Trophoblast cell (in vitro differentiated cells and primary cell): ENCODE measurements at regions not wholly inside any gene's neighbourhood (a gene's known extent, or its start where the extent isn't known, plus 50 kb on each side); places are given as distances from the start of the nearest gene placed in this dataset.

Experiments used
- DNase-seq, 2 donors: peaks; one replicate each; pipeline ENCODE4 v3.0.0-alpha.2; 2016
- H2AFZ ChIP-seq: 2 replicates; pipeline ENCODE4 v1.6.1; 2013; ENCODE audit warnings: low read length, moderate library complexity, mild to moderate bottlenecking; ENCODE audit not compliant: insufficient read depth, poor library complexity
- H2AK5ac ChIP-seq: 2 replicates; pipeline ENCODE4 v1.6.1; 2013; ENCODE audit warnings: mild to moderate bottlenecking, low read length
- H2BK120ac ChIP-seq: 2 replicates; pipeline ENCODE4 v1.6.1; 2013; ENCODE audit warnings: low read length, mild to moderate bottlenecking, moderate library complexity; ENCODE audit not compliant: insufficient read depth, poor library complexity
- H2BK12ac ChIP-seq: 2 replicates; pipeline ENCODE4 v1.6.1; 2013; ENCODE audit warnings: mild to moderate bottlenecking, low read length, moderate library complexity
- H2BK5ac ChIP-seq: 2 replicates; pipeline ENCODE4 v1.6.1; 2013; ENCODE audit warnings: low read length, low read depth, moderate library complexity, mild to moderate bottlenecking; ENCODE audit not compliant: poor library complexity
- H3K14ac ChIP-seq: 2 replicates; pipeline ENCODE4 v1.6.1; 2013; ENCODE audit warnings: mild to moderate bottlenecking, low read length
- H3K18ac ChIP-seq: 2 replicates; pipeline ENCODE4 v1.6.1; 2013; ENCODE audit warnings: mild to moderate bottlenecking, low read length
- H3K23ac ChIP-seq: 2 replicates; pipeline ENCODE4 v1.6.1; 2013; ENCODE audit warnings: low read length
- H3K27ac ChIP-seq: 2 replicates; pipeline ENCODE4 v1.5.1; 2013; ENCODE audit warnings: low read depth, mild to moderate bottlenecking, inconsistent platforms, low read length, moderate library complexity
- H3K27me3 ChIP-seq: 2 replicates; pipeline ENCODE4 v1.6.1; 2013; ENCODE audit warnings: inconsistent platforms, mild to moderate bottlenecking, low read length, moderate library complexity; ENCODE audit not compliant: insufficient read depth
- H3K36me3 ChIP-seq, 2 experiments: 1 replicate in 1 of 2; 2 replicates in 1 of 2; pipeline ENCODE4 v1.6.1; 2013; ENCODE audit warnings: low read length in 2 of 2, mild to moderate bottlenecking in 2 of 2, moderate library complexity in 1 of 2; ENCODE audit not compliant: insufficient read depth in 2 of 2, control insufficient read depth in 1 of 2
- H3K4ac ChIP-seq: 2 replicates; pipeline ENCODE4 v1.6.1; 2013; ENCODE audit warnings: low read depth, mild to moderate bottlenecking, low read length, moderate library complexity
- H3K4me1 ChIP-seq, 2 experiments: 1 replicate in 1 of 2; 2 replicates in 1 of 2; pipeline ENCODE4 v1.6.1; 2013; ENCODE audit warnings: low read length in 2 of 2, mild to moderate bottlenecking in 2 of 2, moderate library complexity in 1 of 2; ENCODE audit not compliant: insufficient read depth in 2 of 2, control insufficient read depth in 1 of 2
- H3K4me2 ChIP-seq: 2 replicates; pipeline ENCODE4 v1.6.1; 2013; ENCODE audit warnings: inconsistent platforms, mild to moderate bottlenecking, low read length, moderate library complexity
- H3K4me3 ChIP-seq: 2 replicates; pipeline ENCODE4 v1.5.1; 2013; ENCODE audit warnings: mild to moderate bottlenecking, low read depth, low read length, inconsistent platforms
- H3K79me1 ChIP-seq: one replicate; pipeline ENCODE4 v1.6.1; 2013; ENCODE audit warnings: low read length
- H3K79me2 ChIP-seq: 2 replicates; pipeline ENCODE4 v1.6.1; 2013; ENCODE audit warnings: low read length, mild to moderate bottlenecking; ENCODE audit not compliant: control insufficient read depth, insufficient read depth, poor library complexity
- H3K9ac ChIP-seq: 2 replicates; pipeline ENCODE4 v1.6.1; 2013; ENCODE audit warnings: mild to moderate bottlenecking, low read length
- H3K9me3 ChIP-seq: 2 replicates; pipeline ENCODE4 v1.6.1; 2013; ENCODE audit warnings: low read depth, mild to moderate bottlenecking, control low read depth, inconsistent platforms, low read length; ENCODE audit not compliant: insufficient read depth
- H4K12ac ChIP-seq: 2 replicates; pipeline ENCODE4 v1.6.1; 2013; ENCODE audit warnings: low read depth, mild to moderate bottlenecking, low read length, moderate library complexity
- H4K8ac ChIP-seq: 2 replicates; pipeline ENCODE4 v1.6.1; 2013; ENCODE audit warnings: low read depth, mild to moderate bottlenecking, low read length, moderate library complexity
- H4K91ac ChIP-seq: one replicate; pipeline ENCODE4 v1.6.1; 2013; ENCODE audit warnings: low read depth, mild to moderate bottlenecking, low read length, moderate library complexity
- WGBS: extraction: QIAGEN DNeasy Blood & Tissue Kit; methylation state at CpG from one replicate; pipeline ENCODE4 v1.1.7; 2013; ENCODE audit warnings: missing lambda C conversion rate; ENCODE audit not compliant: insufficient read length, insufficient coverage; ENCODE audit errors: extremely low coverage; 5-methylcytosine and 5-hydroxymethylcytosine counted together

- Histone ChIP-seq H2BK12ac (no peak overlapping the region), H3K4me2 (no peak overlapping the region), H3K79me1 (no peaks in the 10 kb centered on the region), H3K4ac (no peak overlapping the region), H4K12ac (no peak overlapping the region), H3K36me3 (no peaks in the 10 kb centered on the region), H3K9ac (no peak overlapping the region), H3K4me1 (no peaks in the 10 kb centered on the region), H4K8ac (no peak overlapping the region), H3K14ac (no peak overlapping the region), H3K79me2 (no peaks in the 10 kb centered on the region), H3K4me3 (no peak overlapping the region), H2BK5ac (no peak overlapping the region), H3K27me3 (no peaks in the 10 kb centered on the region), H3K18ac (no peak overlapping the region), H2AFZ (no peak overlapping the region), H3K27ac (no peak overlapping the region), H2BK120ac (no peak overlapping the region), H4K91ac (no peak overlapping the region), H3K23ac (no peak overlapping the region), H2AK5ac (no peak overlapping the region), H3K9me3 (no peaks in the 10 kb centered on the region)
- WGBS, result no CpG with 5 or more reads among the region's 1 CpG
- DNase-seq, result no peak
Measured at GRCh38 chr13:44086389-44086788, 206.7 kb downstream of the LACC1 start.

- Histone ChIP-seq H3K27ac (no peak overlapping the region), H2BK5ac (no peak overlapping the region), H3K4ac (no peak overlapping the region), H3K9ac (no peak overlapping the region), H3K4me3 (no peak overlapping the region), H3K4me1 (no peaks in the 10 kb centered on the region), H2BK12ac (no peak overlapping the region), H4K91ac (no peak overlapping the region), H3K9me3 (no peaks in the 10 kb centered on the region), H3K14ac (no peak overlapping the region), H3K23ac (no peak overlapping the region), H3K79me1 (no peaks in the 10 kb centered on the region), H3K27me3 (no peaks in the 10 kb centered on the region), H2AK5ac (no peak overlapping the region), H3K4me2 (no peak overlapping the region), H4K12ac (no peak overlapping the region), H2AFZ (no peak overlapping the region), H3K36me3 (no peaks in the 10 kb centered on the region), H4K8ac (no peak overlapping the region), H2BK120ac (no peak overlapping the region), H3K18ac (no peak overlapping the region), H3K79me2 (no peaks in the 10 kb centered on the region)
- DNase-seq, result peak in 1 of 2 donors; percentile 10
- no CpG with 5 or more reads among the region's 4 CpGs for WGBS
Measured at GRCh38 chr13:44088411-44088810, 208.7 kb downstream of the LACC1 start.

- no peak overlapping the region for H3K4me3 ChIP-seq
- H2BK120ac ChIP-seq, result no peak overlapping the region
- no peak overlapping the region for H4K12ac ChIP-seq
- H3K4ac ChIP-seq, result no peak overlapping the region
- H3K23ac ChIP-seq, result no peak overlapping the region
- H3K79me1 ChIP-seq, result no peaks in the 10 kb centered on the region
- no peaks in the 10 kb centered on the region for H3K9me3 ChIP-seq
- no peaks in the 10 kb centered on the region for H3K27me3 ChIP-seq
- H2AFZ ChIP-seq, result no peak overlapping the region
- H3K4me2 ChIP-seq, result no peak overlapping the region
- DNase-seq, result peak; percentile 43 to 75
- H3K14ac ChIP-seq, result no peak overlapping the region
- H2BK12ac ChIP-seq, result no peak overlapping the region
- no peaks in the 10 kb centered on the region for H3K4me1 ChIP-seq
- no peak overlapping the region for H3K18ac ChIP-seq
- H4K91ac ChIP-seq, result no peak overlapping the region
- no peak overlapping the region for H4K8ac ChIP-seq
- no peak overlapping the region for H2AK5ac ChIP-seq
- no peaks in the 10 kb centered on the region for H3K79me2 ChIP-seq
- H3K27ac ChIP-seq, result no peak overlapping the region
- no peaks in the 10 kb centered on the region for H3K36me3 ChIP-seq
- H3K9ac ChIP-seq, result no peak overlapping the region
- H2BK5ac ChIP-seq, result no peak overlapping the region
- WGBS, result no CpG with 5 or more reads among the region's 4 CpGs
Measured at GRCh38 chr13:44088991-44089413, 209.3 kb downstream of the LACC1 start.

GRCh38 chr13:44089452-44089851, 209.7 kb downstream of the LACC1 start:
- H3K79me2 ChIP-seq, result no peaks in the 10 kb centered on the region
- no peak overlapping the region for H4K12ac ChIP-seq
- H3K4me2 ChIP-seq, result no peak overlapping the region
- H3K4me3 ChIP-seq, result no peak overlapping the region
- H3K18ac ChIP-seq, result no peak overlapping the region
- H2BK12ac ChIP-seq, result no peak overlapping the region
- H2AFZ ChIP-seq, result no peak overlapping the region
- H3K14ac ChIP-seq, result no peak overlapping the region
- no peak overlapping the region for H2AK5ac ChIP-seq
- H2BK120ac ChIP-seq, result no peak overlapping the region
- no peaks in the 10 kb centered on the region for H3K4me1 ChIP-seq
- H4K8ac ChIP-seq, result no peak overlapping the region
- no peaks in the 10 kb centered on the region for H3K36me3 ChIP-seq
- H3K9ac ChIP-seq, result no peak overlapping the region
- H3K4ac ChIP-seq, result no peak overlapping the region
- no peak overlapping the region for H3K27ac ChIP-seq
- H4K91ac ChIP-seq, result no peak overlapping the region
- peak in 1 of 2 donors; percentile 30 for DNase-seq
- H2BK5ac ChIP-seq, result no peak overlapping the region
- no peaks in the 10 kb centered on the region for H3K9me3 ChIP-seq
- H3K27me3 ChIP-seq, result no peaks in the 10 kb centered on the region
- WGBS, result no CpG with 5 or more reads among the region's 2 CpGs
- H3K23ac ChIP-seq, result no peak overlapping the region
- no peaks in the 10 kb centered on the region for H3K79me1 ChIP-seq
